Testis (tissue), 2 donors: ENCODE measurements at regions not wholly inside any gene's neighbourhood (a gene's known extent, or its start where the extent isn't known, plus 50 kb on each side); places are given as distances from the start of the nearest gene placed in this dataset.

ENCODE experiments used
- CTCF ChIP-seq, 3 experiments: fragments of 450-650 bp in 2 of 3; fragments of 200-600 bp in 1 of 3; sonication (generic) in 1 of 3; IDR thresholded peaks; one replicate each; pipeline ENCODE4 v1.5.1; 2016 to 2019; ENCODE audit warnings: antibody characterized with exemption in 3 of 3, mild to moderate bottlenecking in 2 of 3, moderate library complexity in 1 of 3
- POLR2A ChIP-seq: fragments of 450-650 bp; IDR thresholded peaks from one replicate; pipeline ENCODE4 v1.6.1; 2017; ENCODE audit warnings: antibody characterized with exemption, mild to moderate bottlenecking, moderate library complexity

GRCh38 chr16:66083171-66083570 is 283.3 kb upstream of the CDH5 start:
- TF ChIP-seq CTCF (IDR thresholded peaks at IDR 0.05): no peak
- TF ChIP-seq POLR2A: no peak
